ENCODE measurements at regions not wholly inside any gene's neighbourhood (a gene's known extent, or its start where the extent isn't known, plus 50 kb on each side); places are given as distances from the start of the nearest gene placed in this dataset.

DNA sequence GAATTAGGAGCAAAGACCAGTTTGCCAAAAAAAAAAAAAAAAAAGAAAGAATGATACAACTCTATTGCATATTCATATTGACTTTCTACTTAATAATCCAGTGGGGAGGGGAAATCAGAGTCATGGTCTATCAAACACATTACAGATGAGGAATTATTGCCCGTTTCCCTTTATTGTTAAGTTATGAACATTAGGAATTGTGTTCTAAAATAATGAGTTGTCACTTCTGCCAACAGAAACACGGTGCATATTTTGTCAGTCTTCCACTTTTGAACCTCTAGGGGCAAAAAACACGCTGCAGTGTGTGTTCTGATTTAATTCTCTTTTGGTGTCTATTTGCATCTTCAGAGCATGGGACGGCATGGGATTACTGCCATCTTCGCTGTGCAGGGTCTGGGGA, 115.7 kb upstream of the RHOBTB1 start:
- intact Hi-C loops (cut with DNase I; ENCODE audit: low total_unique reads), result no loop called here
- Histone ChIP-seq H3K27ac (no peak overlapping the region), H3K9me3 (no peaks in the 10 kb centered on the region), H3K4me1 (no peaks in the 10 kb centered on the region), H3K27me3 (no peaks in the 10 kb centered on the region), H3K36me3 (no peaks in the 10 kb centered on the region), H3K4me3 (no peak overlapping the region)
- DNase-seq, result no peak
- TF ChIP-seq, protein P1, sequence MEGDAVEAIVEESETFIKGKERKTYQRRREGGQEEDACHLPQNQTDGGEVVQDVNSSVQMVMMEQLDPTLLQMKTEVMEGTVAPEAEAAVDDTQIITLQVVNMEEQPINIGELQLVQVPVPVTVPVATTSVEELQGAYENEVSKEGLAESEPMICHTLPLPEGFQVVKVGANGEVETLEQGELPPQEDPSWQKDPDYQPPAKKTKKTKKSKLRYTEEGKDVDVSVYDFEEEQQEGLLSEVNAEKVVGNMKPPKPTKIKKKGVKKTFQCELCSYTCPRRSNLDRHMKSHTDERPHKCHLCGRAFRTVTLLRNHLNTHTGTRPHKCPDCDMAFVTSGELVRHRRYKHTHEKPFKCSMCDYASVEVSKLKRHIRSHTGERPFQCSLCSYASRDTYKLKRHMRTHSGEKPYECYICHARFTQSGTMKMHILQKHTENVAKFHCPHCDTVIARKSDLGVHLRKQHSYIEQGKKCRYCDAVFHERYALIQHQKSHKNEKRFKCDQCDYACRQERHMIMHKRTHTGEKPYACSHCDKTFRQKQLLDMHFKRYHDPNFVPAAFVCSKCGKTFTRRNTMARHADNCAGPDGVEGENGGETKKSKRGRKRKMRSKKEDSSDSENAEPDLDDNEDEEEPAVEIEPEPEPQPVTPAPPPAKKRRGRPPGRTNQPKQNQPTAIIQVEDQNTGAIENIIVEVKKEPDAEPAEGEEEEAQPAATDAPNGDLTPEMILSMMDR (IDR thresholded peaks at IDR 0.05), result no peak
- TF ChIP-seq POLR2A (IDR thresholded peaks at IDR 0.05), result no peak

DNA sequence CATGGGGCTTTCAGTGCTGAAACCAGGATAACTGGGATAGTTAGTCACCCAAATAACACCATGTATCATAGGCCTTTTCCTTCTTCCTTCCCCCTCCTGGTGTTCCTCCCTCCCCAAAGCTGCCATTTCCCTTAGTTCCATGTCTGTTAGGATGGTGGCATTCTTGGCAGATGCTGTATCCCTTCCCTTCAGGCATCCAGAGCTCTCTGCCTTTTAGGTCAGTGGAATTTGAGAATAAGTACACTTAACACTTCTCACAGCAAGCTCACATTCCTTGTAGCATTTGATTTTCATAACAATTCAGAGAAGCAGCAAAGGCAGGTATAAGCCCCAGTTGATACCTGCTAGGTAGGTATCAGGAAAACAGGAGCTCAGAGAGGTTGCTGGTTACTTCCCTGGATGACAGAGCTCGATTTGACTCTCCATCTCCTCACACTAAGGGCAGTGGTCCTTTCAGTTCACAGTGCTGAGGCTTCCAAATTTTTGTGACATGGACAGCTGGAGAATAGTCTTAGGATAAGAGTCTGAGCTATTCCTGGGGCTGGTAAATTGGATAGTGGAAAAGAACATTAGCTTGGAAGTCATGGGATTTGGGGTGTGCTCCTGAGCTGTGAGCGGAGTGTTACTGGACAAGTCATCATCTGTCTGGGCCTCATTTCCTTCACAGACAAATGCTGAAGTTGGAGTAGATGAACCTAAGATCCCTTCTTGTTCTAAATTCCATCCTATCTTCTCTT, 108.7 kb upstream of the RHOBTB1 start:
- Histone ChIP-seq H3K9me3 (no peaks in the 10 kb centered on the region), H3K36me3 (no peaks in the 10 kb centered on the region), H3K27me3 (no peaks in the 10 kb centered on the region), H3K27ac (no peak overlapping the region), H3K4me1 (no peaks in the 10 kb centered on the region), H3K4me3 (no peak overlapping the region)
- no peak for TF ChIP-seq POLR2A (IDR thresholded peaks at IDR 0.05)
- TF ChIP-seq, protein P1 (IDR thresholded peaks at IDR 0.05), result no peak
- intact Hi-C loops (cut with DNase I; ENCODE audit: low total_unique reads), result no loop called here
- no peak for DNase-seq

GRCh38 chr10:61051344-61051743, 107.4 kb upstream of the RHOBTB1 start:
- no peaks in the 10 kb centered on the region for H3K36me3 ChIP-seq
- H3K4me3 ChIP-seq, result no peak overlapping the region
- H3K9me3 ChIP-seq, result no peaks in the 10 kb centered on the region
- no peak overlapping the region for H3K27ac ChIP-seq
- TF ChIP-seq POLR2A (IDR thresholded peaks at IDR 0.05), result no peak
- TF ChIP-seq, protein P1 (IDR thresholded peaks at IDR 0.05), result no peak
- H3K27me3 ChIP-seq, result no peaks in the 10 kb centered on the region
- H3K4me1 ChIP-seq, result no peaks in the 10 kb centered on the region
- no peak for DNase-seq
- intact Hi-C loops (cut with DNase I; ENCODE audit: low total_unique reads), result no loop called here

DNA sequence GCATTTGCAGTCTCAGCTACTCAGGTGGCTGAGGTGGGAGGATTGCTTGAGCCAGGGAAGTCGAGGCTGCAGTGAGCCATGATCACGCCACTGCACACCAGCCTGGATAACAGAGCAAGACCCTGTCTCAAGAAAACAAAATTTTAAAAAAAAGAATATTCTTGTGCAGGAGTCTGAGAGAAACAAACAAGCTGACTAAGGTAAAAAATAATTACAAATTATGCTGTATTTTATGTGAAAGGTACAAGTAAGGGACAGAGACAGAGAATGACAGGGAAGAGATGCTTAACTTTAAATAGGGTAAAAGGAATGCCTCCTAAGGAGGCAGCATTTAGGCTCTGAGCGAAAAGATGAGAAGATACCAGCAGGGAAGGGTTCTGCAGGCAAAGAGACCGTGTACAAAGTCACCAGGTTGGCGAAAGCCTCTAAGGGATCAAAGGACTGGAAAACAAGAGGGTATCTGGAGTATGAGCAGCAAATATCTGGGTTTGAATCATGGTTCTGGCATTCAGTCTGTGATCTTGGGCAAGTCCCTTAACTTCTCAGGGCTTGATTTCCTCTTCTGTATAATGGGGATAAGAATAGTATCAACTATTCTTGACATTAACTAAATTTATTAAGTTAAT, 106.2 kb upstream of the RHOBTB1 start:
- no peak for DNase-seq
- intact Hi-C loops (cut with DNase I; ENCODE audit: low total_unique reads), result no loop called here
- Histone ChIP-seq H3K4me1 (no peaks in the 10 kb centered on the region), H3K9me3 (no peaks in the 10 kb centered on the region), H3K36me3 (no peaks in the 10 kb centered on the region), H3K4me3 (no peak overlapping the region), H3K27me3 (no peaks in the 10 kb centered on the region), H3K27ac (no peak overlapping the region)
- TF ChIP-seq, protein P1 (IDR thresholded peaks at IDR 0.05), result no peak
- TF ChIP-seq POLR2A (IDR thresholded peaks at IDR 0.05), result no peak

DNA sequence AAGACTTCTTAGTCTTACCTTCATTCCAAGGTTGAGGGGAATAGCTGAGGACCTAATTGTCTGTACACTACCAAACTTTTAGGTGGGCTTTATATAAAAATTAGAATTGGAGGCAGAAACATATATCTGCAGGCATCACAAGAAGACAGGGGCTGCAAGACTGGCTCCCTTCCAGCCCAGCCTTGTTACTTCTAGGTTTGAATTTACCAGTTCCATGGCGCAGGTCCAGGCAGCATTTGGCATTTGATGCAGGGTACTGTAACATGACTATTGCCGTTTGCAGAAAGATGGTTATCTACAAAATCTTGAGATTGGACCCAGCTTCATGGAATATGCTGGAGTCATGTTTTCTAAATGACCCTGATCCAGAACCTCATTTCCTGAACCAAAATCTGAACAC, 105.4 kb upstream of the RHOBTB1 start:
- no peak for DNase-seq
- intact Hi-C loops (cut with DNase I; ENCODE audit: low total_unique reads), result no loop called here
- no peaks in the 10 kb centered on the region for H3K27me3 ChIP-seq
- no peak overlapping the region for H3K4me3 ChIP-seq
- TF ChIP-seq, protein P1 (IDR thresholded peaks at IDR 0.05), result no peak
- TF ChIP-seq POLR2A (IDR thresholded peaks at IDR 0.05), result no peak
- H3K9me3 ChIP-seq, result no peaks in the 10 kb centered on the region
- no peaks in the 10 kb centered on the region for H3K4me1 ChIP-seq
- H3K27ac ChIP-seq, result no peak overlapping the region
- H3K36me3 ChIP-seq, result no peaks in the 10 kb centered on the region

Measured in uterus (tissue), 3 donors.